ENCODE measurements at regions not wholly inside any gene's neighbourhood (a gene's known extent, or its start where the extent isn't known, plus 50 kb on each side); places are given as distances from the start of the nearest gene placed in this dataset.
"Not testable (repeated sequence)": the region's sequence is repeated elsewhere in the genome, so short reads cannot be mapped to it uniquely, and the experiment has no call there.

DNA sequence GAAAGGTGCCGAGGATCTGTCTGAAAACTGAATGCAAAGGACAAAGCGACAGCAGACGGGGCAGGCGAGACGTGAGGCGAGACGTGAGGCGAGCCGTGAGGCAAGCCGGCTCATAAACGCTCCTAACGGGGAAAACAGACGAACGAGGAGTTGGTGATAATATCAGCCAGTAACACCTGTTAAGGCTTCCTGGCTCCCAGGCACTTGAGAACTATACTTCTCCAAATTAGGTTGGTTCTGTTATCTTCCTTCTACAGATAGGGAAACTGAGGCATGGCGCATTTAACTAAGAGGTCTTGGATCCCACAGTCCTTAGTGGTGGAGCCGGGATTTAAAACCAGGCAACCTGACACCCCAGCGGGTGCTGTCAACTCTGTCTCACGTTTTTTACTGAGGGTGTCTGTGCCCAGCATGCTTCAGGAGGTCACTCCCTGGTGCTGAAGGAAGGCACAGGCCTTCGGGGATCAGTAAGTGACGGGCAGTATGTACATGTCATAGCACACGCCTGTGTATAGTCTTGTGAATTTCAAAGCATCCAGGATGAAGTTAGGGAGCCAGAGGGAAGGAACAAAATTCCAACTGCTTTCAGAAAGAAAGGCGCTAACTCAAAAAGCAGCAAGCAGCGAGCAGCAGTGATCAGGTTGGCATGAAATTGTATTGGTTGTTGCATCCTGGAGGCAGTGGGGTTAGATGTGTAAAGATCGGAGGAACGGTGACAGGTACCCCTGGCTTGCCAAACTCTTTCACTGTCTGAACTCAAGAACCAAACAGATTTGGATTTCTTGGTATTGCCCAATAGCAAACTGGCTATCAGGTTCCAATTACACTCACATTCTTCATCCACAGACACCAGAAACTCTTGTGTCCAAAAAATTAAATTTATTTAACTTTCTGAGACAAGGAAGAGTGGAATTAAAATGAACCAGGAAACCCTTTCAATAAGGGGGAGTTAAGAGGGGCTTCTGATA lies 318.7 kb downstream of the THBS2 start:
- Histone ChIP-seq H3K36me3 (no peaks in the 10 kb centered on the region), H3K4me1 (replicated peaks) (no peaks in the 10 kb centered on the region), H3K4me3 (no peak overlapping the region), H3K27ac (no peak overlapping the region), H3K9me3 (replicated peaks) (no peaks in the 10 kb centered on the region), H3K27me3 (replicated peaks) (no peaks in the 10 kb centered on the region)
- DNase-seq (ENCODE audit: low read depth in 1 of 2, low spot score in 2 of 2), result no peak

DNA sequence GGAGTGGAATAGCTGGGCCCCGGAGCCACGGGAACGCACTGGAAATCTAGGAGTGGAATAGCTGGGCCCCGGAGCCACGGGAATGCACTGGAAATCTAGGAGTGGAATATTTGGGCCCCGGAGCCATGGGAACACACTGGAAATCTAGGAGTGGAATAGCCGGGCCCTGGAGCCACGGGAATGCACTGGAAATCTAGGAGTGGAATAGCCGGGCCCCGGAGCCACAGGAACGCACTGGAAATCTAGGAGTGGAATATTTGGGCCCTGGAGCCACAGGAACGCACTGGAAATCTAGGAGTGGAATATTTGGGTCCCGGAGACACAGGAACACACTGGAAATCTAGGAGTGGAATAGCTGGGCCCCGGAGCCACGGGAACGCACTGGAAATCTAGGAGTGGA lies 321.5 kb downstream of the THBS2 start:
- not testable (repeated sequence) for H3K27ac ChIP-seq; DNase-seq (ENCODE audit: low read depth in 1 of 2, low spot score in 2 of 2); H3K4me1 ChIP-seq (replicated peaks); H3K36me3 ChIP-seq; H3K4me3 ChIP-seq; H3K27me3 ChIP-seq (replicated peaks); H3K9me3 ChIP-seq (replicated peaks)

DNA sequence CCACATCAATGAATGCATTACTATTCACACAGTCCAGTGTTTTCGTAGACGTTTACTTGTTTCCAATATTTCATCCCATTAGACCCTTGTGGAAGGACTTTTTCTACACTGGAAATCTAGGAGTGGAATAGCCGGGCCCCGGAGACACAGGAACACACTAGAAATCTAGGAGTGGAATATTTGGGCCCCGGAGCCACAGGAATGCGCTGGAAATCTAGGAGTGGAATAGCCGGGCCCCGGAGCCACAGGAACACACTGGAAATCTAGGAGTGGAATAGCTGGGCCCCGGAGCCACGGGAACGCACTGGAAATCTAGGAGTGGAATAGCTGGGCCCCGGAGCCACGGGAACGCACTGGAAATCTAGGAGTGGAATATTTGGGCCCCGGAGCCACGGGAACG lies 322.6 kb downstream of the THBS2 start:
- not testable (repeated sequence) for H3K27ac ChIP-seq; H3K27me3 ChIP-seq (replicated peaks); H3K9me3 ChIP-seq (replicated peaks); DNase-seq (ENCODE audit: low read depth in 1 of 2, low spot score in 2 of 2); H3K36me3 ChIP-seq; H3K4me1 ChIP-seq (replicated peaks); H3K4me3 ChIP-seq

DNA sequence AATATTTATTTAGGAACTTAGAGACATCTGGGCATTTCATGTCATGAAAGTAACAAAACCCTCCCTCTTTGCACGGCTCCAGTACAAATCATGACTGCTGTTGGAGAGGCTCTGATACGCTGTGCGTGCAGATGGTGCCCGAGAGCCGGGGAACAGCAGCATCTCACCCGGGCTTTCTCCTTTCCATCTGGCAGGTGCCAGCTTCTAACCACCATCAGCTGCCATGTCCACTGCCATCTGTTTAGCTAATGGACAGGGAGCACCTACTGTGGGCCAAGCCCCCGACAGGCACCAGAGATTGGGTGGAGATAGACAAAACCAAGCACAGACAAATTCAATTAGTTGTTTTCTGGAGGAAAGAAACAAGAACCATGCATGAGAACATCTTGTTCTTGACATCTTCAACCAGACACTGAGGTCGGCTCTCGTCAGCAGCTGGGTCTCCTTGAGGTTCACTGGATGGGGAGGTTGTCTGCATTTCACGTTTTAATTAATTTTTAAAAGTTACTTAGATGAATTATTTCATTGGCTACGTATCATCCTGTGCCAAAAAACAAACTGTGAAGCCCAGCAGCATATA lies 323.7 kb downstream of the THBS2 start:
- no peaks in the 10 kb centered on the region for H3K4me1 ChIP-seq (replicated peaks)
- H3K27ac ChIP-seq, result no peak overlapping the region
- H3K4me3 ChIP-seq, result no peak overlapping the region
- no peaks in the 10 kb centered on the region for H3K27me3 ChIP-seq (replicated peaks)
- H3K9me3 ChIP-seq (replicated peaks), result 0 out of 2 replicates have a peak, but pooled peaks cover 3% of the 10 kb centered on the region
- no peaks in the 10 kb centered on the region for H3K36me3 ChIP-seq
- no peak for DNase-seq (ENCODE audit: low read depth in 1 of 2, low spot score in 2 of 2)

DNA sequence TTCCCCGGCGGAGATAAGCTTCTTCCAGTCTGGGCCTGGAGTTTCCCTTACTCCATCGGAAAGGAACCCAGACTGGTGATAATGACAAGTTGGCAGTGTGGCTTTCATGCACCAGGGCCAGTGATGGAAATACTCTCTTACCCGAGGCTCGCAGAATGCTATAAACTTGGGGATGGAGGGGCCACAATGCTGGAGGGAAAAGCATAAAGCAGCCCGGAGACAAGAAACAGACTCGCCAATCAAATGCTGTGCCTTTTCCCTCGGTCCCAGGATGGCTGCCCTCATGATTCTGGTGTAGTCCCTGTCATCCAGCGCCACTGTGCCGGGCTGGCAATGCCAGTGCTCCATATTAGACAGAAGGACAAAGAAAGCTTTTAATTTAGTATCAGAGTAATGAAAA lies 325.6 kb downstream of the THBS2 start:
- DNase-seq (ENCODE audit: low read depth in 1 of 2, low spot score in 2 of 2), result no peak
- Histone ChIP-seq H3K27me3 (replicated peaks) (no peaks in the 10 kb centered on the region), H3K27ac (no peak overlapping the region), H3K9me3 (replicated peaks) (0 out of 2 replicates have a peak, but pooled peaks cover 3% of the 10 kb centered on the region), H3K36me3 (no peaks in the 10 kb centered on the region), H3K4me1 (replicated peaks) (no peaks in the 10 kb centered on the region), H3K4me3 (no peak overlapping the region)

DNA sequence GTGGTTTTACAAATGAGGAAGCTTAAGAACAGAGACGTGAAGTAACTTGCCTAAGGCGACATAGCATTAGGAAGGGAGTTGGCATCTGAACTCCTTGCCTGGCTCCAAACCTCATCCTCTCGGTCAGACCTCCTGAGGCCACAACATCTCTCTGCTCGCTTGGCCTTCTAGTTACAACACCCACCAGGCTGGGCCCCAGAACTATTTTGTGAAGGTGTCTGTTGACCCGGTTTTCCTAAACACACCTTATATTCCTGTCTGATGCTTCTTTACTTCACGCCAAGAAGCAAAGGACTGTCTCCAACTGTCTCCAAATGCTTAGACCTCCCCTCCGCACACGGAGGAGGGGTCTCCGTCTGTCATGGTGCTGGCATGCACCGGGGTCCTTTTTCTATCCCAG lies 326.6 kb downstream of the THBS2 start:
- no peaks in the 10 kb centered on the region for H3K36me3 ChIP-seq
- DNase-seq (ENCODE audit: low read depth in 1 of 2, low spot score in 2 of 2), result no peak
- no peaks in the 10 kb centered on the region for H3K27me3 ChIP-seq (replicated peaks)
- 0 out of 2 replicates have a peak, but pooled peaks cover 3% of the 10 kb centered on the region for H3K9me3 ChIP-seq (replicated peaks)
- H3K4me1 ChIP-seq (replicated peaks), result no peaks in the 10 kb centered on the region
- H3K4me3 ChIP-seq, result no peak overlapping the region
- H3K27ac ChIP-seq, result no peak overlapping the region

DNA sequence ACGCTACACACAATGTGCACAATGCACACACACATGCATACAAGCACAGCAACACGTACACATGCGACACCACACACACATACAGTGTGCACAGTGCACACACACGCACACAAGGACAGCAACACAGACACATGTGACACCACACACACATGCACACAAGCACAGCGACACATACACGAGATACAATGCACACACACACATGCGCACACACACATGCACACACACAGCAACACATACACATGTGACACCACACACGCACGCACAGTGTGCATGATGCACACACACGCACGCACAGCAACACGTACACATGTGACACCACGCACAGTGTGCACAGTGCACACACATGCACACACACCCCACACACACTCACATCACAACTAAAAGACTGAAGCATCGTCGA lies 327.3 kb downstream of the THBS2 start:
- Histone ChIP-seq H3K27me3 (replicated peaks) (no peaks in the 10 kb centered on the region), H3K9me3 (replicated peaks) (0 out of 2 replicates have a peak, but pooled peaks cover 3% of the 10 kb centered on the region), H3K36me3 (no peaks in the 10 kb centered on the region), H3K27ac (no peak overlapping the region), H3K4me1 (replicated peaks) (no peaks in the 10 kb centered on the region), H3K4me3 (no peak overlapping the region)
- DNase-seq (ENCODE audit: low read depth in 1 of 2, low spot score in 2 of 2), result no peak

DNA sequence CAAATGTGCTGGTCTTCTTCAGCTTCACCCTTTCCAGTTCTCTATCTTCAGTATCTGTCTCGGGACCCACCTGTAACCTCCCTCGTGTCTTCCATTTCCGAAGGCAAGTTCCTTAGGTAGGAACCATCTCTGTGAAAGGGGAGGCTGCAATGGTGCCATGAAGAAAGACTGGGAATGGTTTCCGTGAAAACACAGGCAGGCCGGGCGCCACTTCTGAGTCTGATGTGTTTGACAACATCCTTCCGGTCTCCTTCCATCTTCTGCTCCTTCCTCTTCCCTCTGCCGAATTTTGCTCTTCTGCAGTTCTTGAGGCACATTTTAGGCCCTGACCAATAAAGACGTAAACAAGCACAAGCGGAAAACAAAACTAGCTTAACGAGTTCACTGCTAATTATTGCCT lies 328.0 kb downstream of the THBS2 start:
- Histone ChIP-seq H3K4me3 (no peak overlapping the region), H3K27ac (no peak overlapping the region), H3K9me3 (replicated peaks) (0 out of 2 replicates have a peak, but pooled peaks cover 3% of the 10 kb centered on the region), H3K36me3 (no peaks in the 10 kb centered on the region), H3K27me3 (replicated peaks) (no peaks in the 10 kb centered on the region), H3K4me1 (replicated peaks) (no peaks in the 10 kb centered on the region)
- no peak for DNase-seq (ENCODE audit: low read depth in 1 of 2, low spot score in 2 of 2)

DNA sequence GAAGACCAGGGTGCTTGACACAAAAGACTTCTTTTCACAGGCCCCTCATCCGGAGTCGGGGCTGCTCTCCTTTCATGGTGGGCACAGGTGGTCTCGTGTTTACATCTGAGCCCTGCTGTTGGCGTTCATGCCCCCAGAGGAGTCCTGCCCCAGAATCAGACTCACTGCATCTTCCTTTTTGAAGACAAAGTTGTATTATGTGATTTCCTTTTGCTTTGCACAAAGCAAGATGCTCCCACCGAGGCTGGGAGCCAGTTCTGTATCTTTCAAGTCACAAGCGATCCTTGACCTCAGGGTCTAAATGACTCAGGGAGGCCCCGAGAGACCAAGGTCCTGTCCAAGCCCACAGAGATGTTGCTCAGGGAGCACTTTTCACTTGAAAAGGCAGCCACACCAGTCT lies 330.5 kb downstream of the THBS2 start:
- H3K9me3 ChIP-seq (replicated peaks), result peaks cover 3% of the 10 kb centered on the region; the same call in 1 of the 2 replicates
- H3K36me3 ChIP-seq, result no peaks in the 10 kb centered on the region
- no peaks in the 10 kb centered on the region for H3K4me1 ChIP-seq (replicated peaks)
- DNase-seq (ENCODE audit: low read depth in 1 of 2, low spot score in 2 of 2), result no peak
- no peak overlapping the region for H3K27ac ChIP-seq
- no peaks in the 10 kb centered on the region for H3K27me3 ChIP-seq (replicated peaks)
- no peak overlapping the region for H3K4me3 ChIP-seq

DNA sequence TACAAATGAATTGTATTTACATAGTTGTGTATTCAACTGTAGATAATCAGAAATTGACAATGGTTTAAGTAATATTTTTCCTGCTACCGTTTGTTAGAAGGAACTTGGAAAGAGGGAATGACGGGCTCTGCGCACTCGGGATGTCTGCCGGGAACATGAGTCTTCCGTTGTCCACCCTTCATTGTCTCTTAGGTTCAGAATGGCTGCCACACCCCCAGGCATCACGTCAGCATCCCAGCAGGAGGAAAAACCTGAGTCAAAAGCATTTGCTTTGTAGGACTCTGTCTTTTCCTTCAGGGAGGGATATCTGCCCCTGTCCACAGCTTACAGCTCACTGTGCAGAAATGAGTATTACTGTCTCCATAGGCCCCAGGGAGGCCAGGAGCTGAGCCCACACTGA lies 331.2 kb downstream of the THBS2 start:
- Histone ChIP-seq H3K27me3 (replicated peaks) (no peaks in the 10 kb centered on the region), H3K4me1 (replicated peaks) (no peaks in the 10 kb centered on the region), H3K4me3 (no peak overlapping the region), H3K27ac (no peak overlapping the region), H3K9me3 (replicated peaks) (no peaks in the 10 kb centered on the region; the same call in 1 of the 2 replicates), H3K36me3 (no peaks in the 10 kb centered on the region)
- no peak for DNase-seq (ENCODE audit: low read depth in 1 of 2, low spot score in 2 of 2)

DNA sequence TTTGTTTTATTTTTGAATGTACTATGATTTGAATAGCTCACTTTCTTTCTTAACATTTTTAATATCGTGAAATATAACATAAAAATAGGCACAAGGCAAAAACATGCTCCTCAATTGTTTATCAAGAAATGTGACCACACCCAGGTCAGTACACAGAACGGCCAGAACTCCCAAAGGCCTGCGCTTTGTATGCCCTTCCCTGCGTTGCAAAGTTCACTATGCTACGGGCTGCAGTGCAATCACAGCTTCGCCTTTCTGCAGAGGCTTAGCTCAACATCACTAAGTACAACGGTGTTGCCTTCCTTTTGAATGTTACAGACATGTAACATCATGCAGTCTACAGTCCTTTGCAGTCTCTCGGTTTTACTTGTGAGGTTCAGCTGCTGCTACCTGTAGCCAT lies 333.4 kb downstream of the THBS2 start:
- H3K27me3 ChIP-seq (replicated peaks), result no peaks in the 10 kb centered on the region
- DNase-seq (ENCODE audit: low read depth in 1 of 2, low spot score in 2 of 2), result no peak

DNA sequence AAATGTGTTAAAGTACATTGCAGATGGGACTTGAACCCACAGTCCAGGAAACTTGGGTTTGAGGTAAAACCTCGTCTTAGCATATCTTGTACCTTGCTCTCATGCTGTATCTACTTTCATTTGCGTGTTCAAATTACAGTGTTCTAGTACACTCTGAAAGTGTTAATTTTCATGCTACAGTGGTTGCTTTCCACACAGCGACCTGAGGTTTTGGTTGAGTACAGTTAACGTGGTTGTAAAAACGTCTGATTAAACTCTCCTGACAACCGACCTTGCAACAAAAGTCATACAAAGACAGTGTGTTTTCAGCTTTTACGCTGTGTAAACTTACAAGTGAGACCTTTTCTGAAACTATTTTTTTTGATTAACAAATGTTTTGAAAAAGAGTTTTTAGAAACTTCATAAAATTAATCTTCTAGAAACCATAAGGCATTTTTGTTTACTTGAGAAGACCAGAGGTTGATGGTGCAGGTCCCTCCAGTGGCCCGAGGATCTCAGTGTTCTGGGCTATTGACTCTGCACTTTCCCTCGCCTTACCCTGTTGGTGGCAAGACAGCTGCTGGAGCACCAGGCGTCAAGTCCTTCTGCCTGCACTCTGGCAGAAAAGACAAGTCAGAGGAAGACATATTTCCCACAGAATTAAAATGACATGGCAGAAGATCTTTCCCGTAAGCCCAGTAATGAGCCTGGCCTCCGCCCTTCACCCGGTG lies 334.0 kb downstream of the THBS2 start:
- DNase-seq (ENCODE audit: low read depth in 1 of 2, low spot score in 2 of 2), result no peak
- Histone ChIP-seq H3K4me3 (no peak overlapping the region), H3K9me3 (replicated peaks) (no peaks in the 10 kb centered on the region; the same call in 1 of the 2 replicates), H3K27me3 (replicated peaks) (no peaks in the 10 kb centered on the region), H3K27ac (no peak overlapping the region), H3K4me1 (replicated peaks) (no peaks in the 10 kb centered on the region), H3K36me3 (no peaks in the 10 kb centered on the region)

More for the DNA sequence above, 333.4 kb downstream of the THBS2 start:
- Histone ChIP-seq H3K27ac (no peak overlapping the region), H3K9me3 (replicated peaks) (no peaks in the 10 kb centered on the region; the same call in 1 of the 2 replicates), H3K4me3 (no peak overlapping the region), H3K36me3 (no peaks in the 10 kb centered on the region), H3K4me1 (replicated peaks) (no peaks in the 10 kb centered on the region)

DNA sequence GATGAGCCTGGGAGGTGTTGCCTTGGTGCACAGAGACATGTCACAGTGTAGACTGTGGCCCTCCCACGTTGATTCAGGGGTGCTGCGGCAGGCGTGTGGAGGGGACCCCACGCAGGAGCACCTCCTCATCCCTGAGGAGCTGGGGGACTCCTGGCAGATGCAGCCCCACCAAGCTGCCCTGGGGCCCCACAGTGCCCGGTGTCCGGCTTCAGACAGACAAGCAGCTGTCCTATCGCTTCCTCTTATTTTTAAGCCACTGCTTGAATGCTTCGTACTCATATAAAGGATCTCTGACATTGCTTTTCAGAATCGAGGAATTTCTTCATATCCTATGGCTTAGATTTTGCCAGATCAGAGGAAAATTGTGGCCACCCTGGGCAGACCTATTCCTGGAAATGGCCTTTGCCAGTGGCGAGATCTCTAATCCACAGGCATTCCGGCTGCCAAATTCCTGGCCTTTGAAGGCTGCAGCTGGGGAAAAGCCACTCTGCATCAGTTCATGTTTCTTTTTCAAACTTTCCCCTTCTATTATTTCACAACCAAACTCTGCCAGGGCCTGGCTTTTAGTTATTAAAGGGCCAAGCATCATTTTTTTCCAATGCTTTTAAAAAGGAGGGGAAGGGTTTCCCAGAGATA lies 337.0 kb downstream of the THBS2 start:
- no peak overlapping the region for H3K4me3 ChIP-seq
- H3K27ac ChIP-seq, result no peak overlapping the region
- no peak for DNase-seq (ENCODE audit: low read depth in 1 of 2, low spot score in 2 of 2)

More for the DNA sequence above, 337.0 kb downstream of the THBS2 start:
- no peaks in the 10 kb centered on the region for H3K36me3 ChIP-seq
- H3K27me3 ChIP-seq (replicated peaks), result no peaks in the 10 kb centered on the region
- H3K4me1 ChIP-seq (replicated peaks), result no peaks in the 10 kb centered on the region
- H3K9me3 ChIP-seq (replicated peaks), result no peaks in the 10 kb centered on the region; the same call in 1 of the 2 replicates
